ENCODE measurements at regions not wholly inside any gene's neighbourhood (a gene's known extent, or its start where the extent isn't known, plus 50 kb on each side); places are given as distances from the start of the nearest gene placed in this dataset.

- no peak for DNase-seq
- TF ChIP-seq POLR2A (IDR thresholded peaks at IDR 0.05) (no peak), CTCF (IDR thresholded peaks at IDR 0.05) (no peak)
- Histone ChIP-seq H3K27ac (no peak overlapping the region), H3K9me3 (no peaks in the 10 kb centered on the region), H3K36me3 (no peaks in the 10 kb centered on the region), H3K27me3 (no peaks in the 10 kb centered on the region), H3K4me3 (no peak overlapping the region), H3K4me1 (no peaks in the 10 kb centered on the region)
These were observed 313.9 kb upstream of the CCDC54 start for GRCh38 chr3:107063351-107063750.

- TF ChIP-seq POLR2A (IDR thresholded peaks at IDR 0.05) (no peak), CTCF (IDR thresholded peaks at IDR 0.05) (peak; percentile 29 to 73 (median 57))
- Histone ChIP-seq H3K9me3 (no peaks in the 10 kb centered on the region), H3K27me3 (no peaks in the 10 kb centered on the region), H3K27ac (no peak overlapping the region), H3K4me1 (no peaks in the 10 kb centered on the region), H3K4me3 (no peak overlapping the region), H3K36me3 (no peaks in the 10 kb centered on the region)
- peak in 2 of 3 donors; percentile 25 to 75 for DNase-seq
These were observed 312.7 kb upstream of the CCDC54 start for GRCh38 chr3:107064405-107065060.

GRCh38 chr3:107065094-107065861, 312.0 kb upstream of the CCDC54 start:
- TF ChIP-seq CTCF (IDR thresholded peaks at IDR 0.05) (no peak), POLR2A (IDR thresholded peaks at IDR 0.05) (no peak)
- Histone ChIP-seq H3K27ac (no peak overlapping the region), H3K27me3 (no peaks in the 10 kb centered on the region), H3K36me3 (no peaks in the 10 kb centered on the region), H3K9me3 (no peaks in the 10 kb centered on the region), H3K4me3 (no peak overlapping the region), H3K4me1 (no peaks in the 10 kb centered on the region)
- DNase-seq: no peak

- Histone ChIP-seq H3K4me1 (no peaks in the 10 kb centered on the region), H3K36me3 (no peaks in the 10 kb centered on the region), H3K4me3 (no peak overlapping the region), H3K9me3 (no peaks in the 10 kb centered on the region), H3K27me3 (no peaks in the 10 kb centered on the region), H3K27ac (no peak overlapping the region)
- TF ChIP-seq POLR2A (IDR thresholded peaks at IDR 0.05) (no peak), CTCF (IDR thresholded peaks at IDR 0.05) (no peak)
- DNase-seq: no peak
These were observed 309.8 kb upstream of the CCDC54 start for GRCh38 chr3:107067421-107067820.

GRCh38 chr3:107068980-107069379, 308.3 kb upstream of the CCDC54 start:
- TF ChIP-seq POLR2A (IDR thresholded peaks at IDR 0.05): no peak
- no peak for TF ChIP-seq CTCF (IDR thresholded peaks at IDR 0.05)
- H3K4me1 ChIP-seq: no peaks in the 10 kb centered on the region
- DNase-seq: no peak
- no peaks in the 10 kb centered on the region for H3K9me3 ChIP-seq
- H3K27me3 ChIP-seq: no peaks in the 10 kb centered on the region
- H3K36me3 ChIP-seq: no peaks in the 10 kb centered on the region
- H3K27ac ChIP-seq: no peak overlapping the region
- no peak overlapping the region for H3K4me3 ChIP-seq

Data from Peyer's patch (tissue), 4 donors.